SK-N-SH treated with all-trans-retinoic acid at 6 μM for 48 hours (cell line): ENCODE measurements at regions not wholly inside any gene's neighbourhood (a gene's known extent, or its start where the extent isn't known, plus 50 kb on each side); places are given as distances from the start of the nearest gene placed in this dataset.
"Not testable (repeated sequence)": the region's sequence is repeated elsewhere in the genome, so short reads cannot be mapped to it uniquely, and the experiment has no call there.

Source experiments
- ATAC-seq: fragments of 200-7000 bp; cut with Tn5 transposase; 3 replicates; pipeline ENCODE4 v1.9.1; 2020; ENCODE audit warnings: mild to moderate bottlenecking, moderate library complexity
- ARNTL ChIP-seq: fragments of 450-650 bp; formaldehyde crosslinking; IDR thresholded peaks from 2 replicates; pipeline ENCODE4 v1.5.0; 2020; ENCODE audit warnings: low read depth, mild to moderate bottlenecking, moderate library complexity, borderline replicate concordance
- BACH2 ChIP-seq: fragments of 250-450 bp; sonication (Bioruptor Pico); IDR thresholded peaks from 2 replicates; pipeline ENCODE4 v1.9.0; 2021; ENCODE audit warnings: mild to moderate bottlenecking, borderline replicate concordance
- CSDC2 ChIP-seq: fragments of 250-450 bp; sonication (Bioruptor Pico); IDR thresholded peaks from 2 replicates; pipeline ENCODE4 v1.5.0; 2020; ENCODE audit warnings: mild to moderate bottlenecking, moderate library complexity
- ESRRG ChIP-seq: fragments of 250-450 bp; sonication (Bioruptor Pico); IDR thresholded peaks from 2 replicates; pipeline ENCODE4 v1.6.1; 2021; ENCODE audit warnings: mild to moderate bottlenecking
- GLIS3 ChIP-seq: fragments of 250-450 bp; sonication (Bioruptor Pico); IDR thresholded peaks from 2 replicates; pipeline ENCODE4 v1.5.0; 2020; ENCODE audit warnings: mild to moderate bottlenecking, moderate library complexity
- ISL1 ChIP-seq: fragments of 250-450 bp; sonication (Bioruptor Pico); IDR thresholded peaks from 2 replicates; pipeline ENCODE4 v2.1.2; 2022; ENCODE audit warnings: mild to moderate bottlenecking, moderate library complexity
- OSR1 ChIP-seq: fragments of 250-450 bp; sonication (Bioruptor Pico); IDR thresholded peaks from 2 replicates; pipeline ENCODE4 v1.8.0; 2022; ENCODE audit warnings: moderate library complexity, mild to moderate bottlenecking, inconsistent platforms
- POU6F1 ChIP-seq: fragments of 250-450 bp; sonication (Bioruptor Pico); IDR thresholded peaks from 2 replicates; pipeline ENCODE4 v1.8.0; 2021; ENCODE audit warnings: low read depth, mild to moderate bottlenecking, moderate library complexity, borderline replicate concordance
- PPARA ChIP-seq: fragments of 250-450 bp; sonication (Bioruptor Pico); IDR thresholded peaks from 2 replicates; pipeline ENCODE4 v1.5.0; 2020; ENCODE audit warnings: mild to moderate bottlenecking, borderline replicate concordance
- RARB ChIP-seq: fragments of 250-450 bp; sonication (Bioruptor Pico); IDR thresholded peaks from 2 replicates; pipeline ENCODE4 v1.8.0; 2021; ENCODE audit warnings: mild to moderate bottlenecking, moderate library complexity
- SNAI2 ChIP-seq: fragments of 250-450 bp; sonication (Bioruptor Pico); IDR thresholded peaks from 2 replicates; pipeline ENCODE4 v1.5.0; 2020; ENCODE audit warnings: mild to moderate bottlenecking, moderate library complexity
- TCF4 ChIP-seq: fragments of 250-450 bp; sonication (Bioruptor Pico); IDR thresholded peaks from 2 replicates; pipeline ENCODE4 v1.8.0; 2021; ENCODE audit warnings: mild to moderate bottlenecking, moderate library complexity, borderline replicate concordance
- TOX ChIP-seq: fragments of 250-450 bp; sonication (Bioruptor Pico); IDR thresholded peaks from 2 replicates; pipeline ENCODE4 v1.8.0; 2021; ENCODE audit warnings: mild to moderate bottlenecking, moderate library complexity, borderline replicate concordance
- ZC3H10 ChIP-seq: fragments of 250-450 bp; sonication (Bioruptor Pico); IDR thresholded peaks from 2 replicates; pipeline ENCODE4 v1.5.1; 2021; ENCODE audit warnings: mild to moderate bottlenecking, moderate library complexity
- ZFP3 ChIP-seq: fragments of 250-450 bp; sonication (Bioruptor Pico); IDR thresholded peaks from 2 replicates; pipeline ENCODE4 v1.5.0; 2020; ENCODE audit warnings: mild to moderate bottlenecking, moderate library complexity
- ZFP30 ChIP-seq: fragments of 450-650 bp; formaldehyde crosslinking; IDR thresholded peaks from 2 replicates; pipeline ENCODE4 v1.5.0; 2022; ENCODE audit warnings: mild to moderate bottlenecking, moderate library complexity
- ZNF565 ChIP-seq: fragments of 450-650 bp; formaldehyde crosslinking; conservative IDR thresholded peaks from 2 replicates; pipeline ENCODE4 v1.5.0; 2020; ENCODE audit warnings: low read depth, mild to moderate bottlenecking, moderate library complexity
- ZNF8 ChIP-seq: fragments of 450-650 bp; formaldehyde crosslinking; IDR thresholded peaks from 2 replicates; pipeline ENCODE4 v1.5.0; 2020; ENCODE audit warnings: mild to moderate bottlenecking, moderate library complexity
- TF ChIP-seq, protein P1 (sequence below): fragments of 250-450 bp; sonication (Bioruptor Pico); IDR thresholded peaks from 2 replicates; pipeline ENCODE4 v1.5.1; 2020; ENCODE audit warnings: low read depth, mild to moderate bottlenecking, moderate library complexity
- TF ChIP-seq, protein P2 (sequence below): fragments of 250-450 bp; sonication (Bioruptor Pico); IDR thresholded peaks from 2 replicates; pipeline ENCODE4 v1.5.1; 2021; ENCODE audit warnings: mild to moderate bottlenecking, moderate library complexity
- TF ChIP-seq, protein P3 (sequence below): fragments of 250-450 bp; sonication (Bioruptor Pico); IDR thresholded peaks from 2 replicates; pipeline ENCODE4 v1.8.0; 2020; ENCODE audit warnings: mild to moderate bottlenecking, moderate library complexity, borderline replicate concordance

- no peak for ATAC-seq
- TF ChIP-seq ARNTL (no peak), TCF4 (no peak), ZNF8 (CRISPR knock-in tag) (no peak), RARB (CRISPR knock-in tag) (no peak), SNAI2 (CRISPR knock-in tag) (no peak), ISL1 (CRISPR knock-in tag) (no peak), ZFP3 (no peak), ESRRG (CRISPR knock-in tag) (no peak), TOX (no peak), OSR1 (no peak)
Observed at GRCh38 chr15:81645470-81645869, 271.5 kb upstream of the TMC3 start.

- TF ChIP-seq ZFP3 (no peak), ARNTL (no peak)
- no peak for ATAC-seq
Observed at GRCh38 chr15:81643771-81644170, 269.8 kb upstream of the TMC3 start.

DNA sequence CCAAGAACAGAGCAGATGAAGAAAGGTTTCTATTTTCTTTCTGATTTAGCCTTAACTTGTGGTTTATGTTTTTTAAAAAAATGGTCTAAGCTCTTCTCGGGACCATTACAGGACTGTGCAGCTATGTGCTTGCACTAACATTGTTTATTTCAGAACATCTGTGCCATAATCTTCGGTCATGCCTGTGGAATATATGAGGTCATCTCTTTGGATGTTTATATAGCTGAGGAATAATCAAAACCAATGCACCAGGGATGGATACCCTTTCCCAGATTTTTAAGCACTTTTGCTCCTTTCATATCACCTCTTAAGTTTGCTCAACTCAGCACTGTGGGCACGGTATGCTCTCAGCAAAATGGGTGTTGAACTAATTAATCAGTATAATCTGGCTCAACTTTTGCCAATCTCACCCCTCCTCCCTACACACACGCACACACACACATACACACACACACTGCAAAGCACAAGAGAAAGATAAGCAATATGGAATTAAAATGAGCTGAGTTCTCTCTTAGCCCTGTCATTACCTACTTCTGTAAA, 268.5 kb upstream of the TMC3 start:
- no peak for TF ChIP-seq GLIS3 (CRISPR knock-in tag)
- no peak for TF ChIP-seq TOX
- TF ChIP-seq, protein P1, sequence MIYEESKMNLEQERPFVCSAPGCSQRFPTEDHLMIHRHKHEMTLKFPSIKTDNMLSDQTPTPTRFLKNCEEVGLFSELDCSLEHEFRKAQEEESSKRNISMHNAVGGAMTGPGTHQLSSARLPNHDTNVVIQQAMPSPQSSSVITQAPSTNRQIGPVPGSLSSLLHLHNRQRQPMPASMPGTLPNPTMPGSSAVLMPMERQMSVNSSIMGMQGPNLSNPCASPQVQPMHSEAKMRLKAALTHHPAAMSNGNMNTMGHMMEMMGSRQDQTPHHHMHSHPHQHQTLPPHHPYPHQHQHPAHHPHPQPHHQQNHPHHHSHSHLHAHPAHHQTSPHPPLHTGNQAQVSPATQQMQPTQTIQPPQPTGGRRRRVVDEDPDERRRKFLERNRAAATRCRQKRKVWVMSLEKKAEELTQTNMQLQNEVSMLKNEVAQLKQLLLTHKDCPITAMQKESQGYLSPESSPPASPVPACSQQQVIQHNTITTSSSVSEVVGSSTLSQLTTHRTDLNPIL (CRISPR knock-in tag), result no peak
- TF ChIP-seq, protein P2, sequence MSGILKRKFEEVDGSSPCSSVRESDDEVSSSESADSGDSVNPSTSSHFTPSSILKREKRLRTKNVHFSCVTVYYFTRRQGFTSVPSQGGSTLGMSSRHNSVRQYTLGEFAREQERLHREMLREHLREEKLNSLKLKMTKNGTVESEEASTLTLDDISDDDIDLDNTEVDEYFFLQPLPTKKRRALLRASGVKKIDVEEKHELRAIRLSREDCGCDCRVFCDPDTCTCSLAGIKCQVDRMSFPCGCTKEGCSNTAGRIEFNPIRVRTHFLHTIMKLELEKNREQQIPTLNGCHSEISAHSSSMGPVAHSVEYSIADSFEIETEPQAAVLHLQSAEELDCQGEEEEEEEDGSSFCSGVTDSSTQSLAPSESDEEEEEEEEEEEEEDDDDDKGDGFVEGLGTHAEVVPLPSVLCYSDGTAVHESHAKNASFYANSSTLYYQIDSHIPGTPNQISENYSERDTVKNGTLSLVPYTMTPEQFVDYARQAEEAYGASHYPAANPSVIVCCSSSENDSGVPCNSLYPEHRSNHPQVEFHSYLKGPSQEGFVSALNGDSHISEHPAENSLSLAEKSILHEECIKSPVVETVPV (CRISPR knock-in tag), result no peak
- TF ChIP-seq ARNTL, result no peak
- no peak for TF ChIP-seq ZFP3
- no peak for TF ChIP-seq PPARA
- ATAC-seq, result no peak

DNA sequence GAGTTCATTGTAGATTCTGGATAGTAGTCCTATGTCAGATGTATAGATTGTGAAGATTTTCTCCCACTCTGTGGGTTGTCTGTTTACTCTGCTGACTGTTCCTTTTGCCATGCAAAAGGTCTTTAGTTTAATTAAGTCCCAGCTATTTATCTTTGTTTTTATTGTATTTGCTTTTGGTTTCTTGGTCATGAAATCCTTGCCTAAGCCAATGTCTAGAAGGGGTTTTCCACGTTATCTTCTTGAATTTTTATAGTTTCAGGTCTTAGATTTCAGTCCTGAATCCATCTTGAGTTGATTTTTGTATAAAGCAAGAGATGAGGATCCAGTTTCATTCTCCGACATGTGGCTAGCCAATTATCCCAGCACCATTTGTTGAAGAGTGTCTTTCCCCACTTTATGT, 262.1 kb upstream of the TMC3 start:
- not testable (repeated sequence) for ATAC-seq

GRCh38 chr15:81633889-81634288, 259.9 kb upstream of the TMC3 start:
- ATAC-seq, result no peak
- TF ChIP-seq, protein P3, sequence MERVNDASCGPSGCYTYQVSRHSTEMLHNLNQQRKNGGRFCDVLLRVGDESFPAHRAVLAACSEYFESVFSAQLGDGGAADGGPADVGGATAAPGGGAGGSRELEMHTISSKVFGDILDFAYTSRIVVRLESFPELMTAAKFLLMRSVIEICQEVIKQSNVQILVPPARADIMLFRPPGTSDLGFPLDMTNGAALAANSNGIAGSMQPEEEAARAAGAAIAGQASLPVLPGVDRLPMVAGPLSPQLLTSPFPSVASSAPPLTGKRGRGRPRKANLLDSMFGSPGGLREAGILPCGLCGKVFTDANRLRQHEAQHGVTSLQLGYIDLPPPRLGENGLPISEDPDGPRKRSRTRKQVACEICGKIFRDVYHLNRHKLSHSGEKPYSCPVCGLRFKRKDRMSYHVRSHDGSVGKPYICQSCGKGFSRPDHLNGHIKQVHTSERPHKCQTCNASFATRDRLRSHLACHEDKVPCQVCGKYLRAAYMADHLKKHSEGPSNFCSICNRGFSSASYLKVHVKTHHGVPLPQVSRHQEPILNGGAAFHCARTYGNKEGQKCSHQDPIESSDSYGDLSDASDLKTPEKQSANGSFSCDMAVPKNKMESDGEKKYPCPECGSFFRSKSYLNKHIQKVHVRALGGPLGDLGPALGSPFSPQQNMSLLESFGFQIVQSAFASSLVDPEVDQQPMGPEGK, result no peak
- TF ChIP-seq, protein P2 (CRISPR knock-in tag), result no peak
- TF ChIP-seq CSDC2 (CRISPR knock-in tag), result no peak
- TF ChIP-seq ZC3H10 (CRISPR knock-in tag), result no peak
- no peak for TF ChIP-seq ARNTL
- TF ChIP-seq PPARA, result no peak
- no peak for TF ChIP-seq ZFP30 (CRISPR knock-in tag)
- TF ChIP-seq TOX, result no peak
- no peak for TF ChIP-seq ZFP3
- TF ChIP-seq ZNF565, result no peak
- TF ChIP-seq TCF4, result no peak
- no peak for TF ChIP-seq SNAI2 (CRISPR knock-in tag)
- no peak for TF ChIP-seq OSR1
- no peak for TF ChIP-seq ESRRG (CRISPR knock-in tag)
- no peak for TF ChIP-seq BACH2
- TF ChIP-seq RARB (CRISPR knock-in tag), result no peak
- TF ChIP-seq ZNF8 (CRISPR knock-in tag), result no peak
- no peak for TF ChIP-seq POU6F1 (CRISPR knock-in tag)
- TF ChIP-seq ISL1 (CRISPR knock-in tag), result no peak
- TF ChIP-seq, all 23 proteins: peak for 0
